GM23338 (cell line): ENCODE measurements at regions not wholly inside any gene's neighbourhood (a gene's known extent, or its start where the extent isn't known, plus 50 kb on each side); places are given as distances from the start of the nearest gene placed in this dataset.

Experiments used
- ATAC-seq: fragments of 200-7000 bp; cut with Tn5 transposase; 3 replicates; pipeline ENCODE4 v1.9.1; 2020
- DNase-seq: peaks from one replicate; pipeline ENCODE4 v3.0.0-alpha.2; 2015; ENCODE audit warnings: low spot score
- H2AFZ ChIP-seq: fragments of 200-600 bp; sonication (generic); 2 replicates; pipeline ENCODE4 v1.8.0; 2016; ENCODE audit warnings: antibody characterized with exemption, mild to moderate bottlenecking, moderate library complexity
- H3F3A ChIP-seq: fragments of 200-600 bp; sonication (generic); replicated peaks from 2 replicates; pipeline ENCODE4 v1.8.0; 2017; ENCODE audit warnings: antibody characterized with exemption, mixed run types, low read depth
- H3K27ac ChIP-seq: fragments of 200-600 bp; sonication (generic); 2 replicates; pipeline ENCODE4 v1.6.1; 2016; ENCODE audit warnings: low read depth
- H3K27me3 ChIP-seq: fragments of 200-600 bp; sonication (generic); 2 replicates; pipeline ENCODE4 v1.8.0; 2016; ENCODE audit warnings: mild to moderate bottlenecking, mixed run types, moderate library complexity; ENCODE audit not compliant: insufficient read depth
- H3K36me3 ChIP-seq: fragments of 200-600 bp; sonication (generic); 2 replicates; pipeline ENCODE4 v1.8.0; 2016; ENCODE audit warnings: mild to moderate bottlenecking; ENCODE audit not compliant: insufficient read depth
- H3K4me1 ChIP-seq: fragments of 200-600 bp; sonication (generic); 2 replicates; pipeline ENCODE4 v1.8.0; 2016; ENCODE audit warnings: mild to moderate bottlenecking, moderate library complexity; ENCODE audit not compliant: insufficient read depth
- H3K4me2 ChIP-seq: fragments of 200-600 bp; sonication (generic); 2 replicates; pipeline ENCODE4 v1.7.1; 2017; ENCODE audit warnings: mixed run types
- H3K4me3 ChIP-seq: fragments of 200-600 bp; sonication (generic); 2 replicates; pipeline ENCODE4 v1.6.1; 2016; ENCODE audit warnings: mixed run types
- H3K79me2 ChIP-seq: fragments of 200-600 bp; sonication (generic); replicated peaks from 2 replicates; pipeline ENCODE4 v1.8.0; 2017; ENCODE audit warnings: mild to moderate bottlenecking; ENCODE audit not compliant: insufficient read depth
- H3K9me2 ChIP-seq: fragments of 200-600 bp; sonication (generic); 2 replicates; pipeline ENCODE4 v1.8.0; 2017; ENCODE audit not compliant: insufficient read depth
- H4K20me1 ChIP-seq: fragments of 200-600 bp; sonication (generic); replicated peaks from 2 replicates; pipeline ENCODE4 v1.8.0; 2017; ENCODE audit warnings: mild to moderate bottlenecking; ENCODE audit not compliant: insufficient read depth
- H3K27ac Mint-ChIP-seq: 2 replicates; pipeline ENCODE4 v1.8.0; 2020; ENCODE audit warnings: inconsistent platforms, mild to moderate bottlenecking, moderate library complexity, mixed read lengths
- H3K27me3 Mint-ChIP-seq: 3 replicates; pipeline ENCODE4 v1.8.0; 2022; ENCODE audit warnings: low read depth, mild to moderate bottlenecking, moderate library complexity, mixed read lengths, inconsistent platforms; ENCODE audit not compliant: insufficient read depth, poor library complexity
- H3K36me3 Mint-ChIP-seq: 3 replicates; pipeline ENCODE4 v1.8.0; 2021; ENCODE audit warnings: low read depth, mild to moderate bottlenecking, inconsistent platforms, moderate library complexity, mixed read lengths
- H3K4me1 Mint-ChIP-seq: 3 replicates; pipeline ENCODE4 v1.8.0; 2020; ENCODE audit warnings: mild to moderate bottlenecking, inconsistent platforms, mixed read lengths
- H3K4me3 Mint-ChIP-seq: 3 replicates; pipeline ENCODE4 v1.8.0; 2021; ENCODE audit warnings: moderate library complexity, mild to moderate bottlenecking, inconsistent platforms, mixed read lengths
- H3K9me3 Mint-ChIP-seq: 3 replicates; pipeline ENCODE4 v1.8.0; 2020; ENCODE audit warnings: moderate library complexity, mild to moderate bottlenecking, inconsistent platforms, mixed read lengths
- CTCF ChIP-seq, 2 experiments: fragments of 200-600 bp in 1 of 2; sonication (generic) in 1 of 2; conservative IDR thresholded peaks; 2 replicates each; pipeline versions ENCODE4 v1.5.1 to v1.6.1; 2016 to 2017; ENCODE audit warnings: antibody characterized with exemption in 2 of 2, low read depth in 2 of 2, mild to moderate bottlenecking in 2 of 2, moderate library complexity in 1 of 2
- ETS1 ChIP-seq: IDR thresholded peaks from 2 replicates; pipeline ENCODE4 v1.6.1; 2016; ENCODE audit warnings: antibody characterized with exemption
- JUNB ChIP-seq: IDR thresholded peaks from one replicate; pipeline ENCODE4 v1.6.1; 2016; ENCODE audit warnings: antibody characterized with exemption; ENCODE audit not compliant: unreplicated experiment
- NANOG ChIP-seq: IDR thresholded peaks from 2 replicates; pipeline ENCODE4 v1.6.1; 2016; ENCODE audit warnings: antibody characterized with exemption, borderline replicate concordance
- POLR2AphosphoS5 ChIP-seq: IDR thresholded peaks from 2 replicates; pipeline ENCODE4 v1.6.1; 2016; ENCODE audit warnings: antibody characterized with exemption, low read depth
- STAT1 ChIP-seq: IDR thresholded peaks from one replicate; pipeline ENCODE4 v1.6.1; 2016; ENCODE audit warnings: antibody characterized with exemption; ENCODE audit not compliant: unreplicated experiment
- ZNF114 ChIP-seq: fragments of 250-450 bp; sonication (Bioruptor Pico); IDR thresholded peaks from 2 replicates; pipeline ENCODE4 v1.5.0; 2020; ENCODE audit warnings: mild to moderate bottlenecking, moderate library complexity
- ZNF331 ChIP-seq: fragments of 250-450 bp; sonication (Bioruptor Pico); IDR thresholded peaks from 2 replicates; pipeline ENCODE4 v1.5.0; 2020; ENCODE audit warnings: low read depth, mild to moderate bottlenecking, moderate library complexity
- ZNF462 ChIP-seq: fragments of 250-450 bp; sonication (Bioruptor Pico); IDR thresholded peaks from 2 replicates; pipeline ENCODE4 v1.5.0; 2020; ENCODE audit warnings: mild to moderate bottlenecking, moderate library complexity

GRCh38 chr5:38790891-38791290, 54.9 kb upstream of the OSMR start:
- H3K36me3 ChIP-seq, result no peaks in the 10 kb centered on the region
- no peak overlapping the region for H3K4me3 ChIP-seq
- H2AFZ ChIP-seq, result no peak overlapping the region
- Mint-ChIP-seq H3K9me3 (peaks cover 10% of the 10 kb centered on the region; the same call in 2 of the 3 replicates), H3K4me1 (no peaks in the 10 kb centered on the region), H3K36me3 (peaks cover 3% of the 10 kb centered on the region; the same call in 1 of the 3 replicates), H3K27ac (no peak overlapping the region), H3K4me3 (no peak overlapping the region), H3K27me3 (peaks cover 2% of the 10 kb centered on the region)
- H3K27me3 ChIP-seq, result no peaks in the 10 kb centered on the region
- no peak overlapping the region for H3K4me2 ChIP-seq
- H3K9me2 ChIP-seq, result 0 out of 2 replicates have a peak, but pooled peaks cover 6% of the 10 kb centered on the region
- H4K20me1 ChIP-seq, result no peaks in the 10 kb centered on the region
- ATAC-seq (no peak), DNase-seq (no peak)
- H3K79me2 ChIP-seq, result no peaks in the 10 kb centered on the region
- TF ChIP-seq ETS1, result no peak
- TF ChIP-seq ZNF331 (CRISPR knock-in tag), result no peak
- TF ChIP-seq JUNB, result no peak
- no peak for TF ChIP-seq STAT1
- no peak for TF ChIP-seq ZNF462 (CRISPR knock-in tag)
- TF ChIP-seq POLR2AphosphoS5, result no peak
- no peak for TF ChIP-seq ZNF114
- TF ChIP-seq NANOG, result no peak
- no peak for TF ChIP-seq CTCF (conservative IDR thresholded peaks at IDR 0.05; ENCODE audit: low read depth in 2 of 2)
- no peaks in the 10 kb centered on the region for H3K4me1 ChIP-seq
- no peaks in the 10 kb centered on the region for H3F3A ChIP-seq
- no peak overlapping the region for H3K27ac ChIP-seq
